ENCODE measurements at regions not wholly inside any gene's neighbourhood (a gene's known extent, or its start where the extent isn't known, plus 50 kb on each side); places are given as distances from the start of the nearest gene placed in this dataset.

- H3K27me3 ChIP-seq = no peaks in the 10 kb centered on the region
- H3K4me3 ChIP-seq = no peak overlapping the region
- H3K9ac ChIP-seq (ENCODE audit: low read depth in 2 of 2, low read length in 2 of 2) = no peak overlapping the region
- no peak overlapping the region for H3K27ac ChIP-seq
- H3K4me1 ChIP-seq = no peaks in the 10 kb centered on the region
- H3K9me3 ChIP-seq = no peaks in the 10 kb centered on the region
- no peak for TF ChIP-seq CTCF (IDR thresholded peaks at IDR 0.05)
- DNase-seq = no peak
- H3K36me3 ChIP-seq = no peaks in the 10 kb centered on the region
- intact Hi-C loops (cut with DNase I) = no loop called here
Measured at GRCh38 chr6:144555066-144555465, 269.9 kb downstream of the UTRN start.

GRCh38 chr6:144559865-144560593, 274.9 kb downstream of the UTRN start:
- DNase-seq = no peak
- H3K4me3 ChIP-seq = no peak overlapping the region
- H3K9me3 ChIP-seq = no peaks in the 10 kb centered on the region
- no peaks in the 10 kb centered on the region for H3K4me1 ChIP-seq
- no peak for TF ChIP-seq CTCF (IDR thresholded peaks at IDR 0.05)
- no peak overlapping the region for H3K27ac ChIP-seq
- H3K27me3 ChIP-seq = no peaks in the 10 kb centered on the region
- no peaks in the 10 kb centered on the region for H3K36me3 ChIP-seq
- intact Hi-C loops (cut with DNase I) = no loop called here
- H3K9ac ChIP-seq (ENCODE audit: low read depth in 2 of 2, low read length in 2 of 2) = no peak overlapping the region

DNA sequence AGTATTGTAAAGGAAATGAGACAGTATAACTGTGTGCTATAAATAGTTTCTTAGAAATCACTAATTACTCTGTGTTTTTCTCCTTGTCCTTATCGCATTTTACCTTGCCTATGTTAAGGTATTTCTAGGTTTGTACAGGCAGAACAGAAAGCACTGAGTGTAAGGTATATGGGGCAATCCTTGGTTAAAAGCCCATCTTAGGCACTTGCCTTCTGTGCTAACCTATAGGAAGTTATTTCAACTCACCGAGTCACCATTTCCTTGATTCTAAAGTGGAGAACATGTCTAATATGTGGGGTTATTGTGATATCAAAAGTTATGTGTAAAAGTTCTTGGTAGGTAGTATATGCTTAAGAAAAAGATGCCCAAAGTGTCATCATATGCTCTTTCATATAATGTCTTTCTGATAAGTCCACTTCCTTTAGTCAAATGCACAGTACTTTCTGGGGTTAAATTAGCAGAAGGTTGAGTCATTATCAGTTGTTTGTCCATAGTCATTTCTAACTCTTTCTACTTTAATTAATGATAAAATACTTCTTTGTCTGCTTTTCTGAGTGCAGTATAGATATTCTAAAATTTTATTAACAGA, 276.4 kb downstream of the UTRN start:
- no peak overlapping the region for H3K9ac ChIP-seq (ENCODE audit: low read depth in 2 of 2, low read length in 2 of 2)
- intact Hi-C loops (cut with DNase I) = no loop called here
- no peak for DNase-seq

GRCh38 chr6:144564202-144564601, 279.1 kb downstream of the UTRN start:
- Histone ChIP-seq H3K4me3 (no peak overlapping the region), H3K4me1 (no peaks in the 10 kb centered on the region), H3K9me3 (no peaks in the 10 kb centered on the region), H3K27me3 (no peaks in the 10 kb centered on the region), H3K9ac (ENCODE audit: low read depth in 2 of 2, low read length in 2 of 2) (no peak overlapping the region), H3K27ac (no peak overlapping the region), H3K36me3 (no peaks in the 10 kb centered on the region)
- intact Hi-C loops (cut with DNase I) = no loop called here
- DNase-seq = no peak
- no peak for TF ChIP-seq CTCF (IDR thresholded peaks at IDR 0.05)

More for the DNA sequence above, 276.4 kb downstream of the UTRN start:
- Histone ChIP-seq H3K36me3 (no peaks in the 10 kb centered on the region), H3K9me3 (no peaks in the 10 kb centered on the region), H3K4me3 (no peak overlapping the region), H3K27ac (no peak overlapping the region), H3K27me3 (no peaks in the 10 kb centered on the region), H3K4me1 (no peaks in the 10 kb centered on the region)
- no peak for TF ChIP-seq CTCF (IDR thresholded peaks at IDR 0.05)

DNA sequence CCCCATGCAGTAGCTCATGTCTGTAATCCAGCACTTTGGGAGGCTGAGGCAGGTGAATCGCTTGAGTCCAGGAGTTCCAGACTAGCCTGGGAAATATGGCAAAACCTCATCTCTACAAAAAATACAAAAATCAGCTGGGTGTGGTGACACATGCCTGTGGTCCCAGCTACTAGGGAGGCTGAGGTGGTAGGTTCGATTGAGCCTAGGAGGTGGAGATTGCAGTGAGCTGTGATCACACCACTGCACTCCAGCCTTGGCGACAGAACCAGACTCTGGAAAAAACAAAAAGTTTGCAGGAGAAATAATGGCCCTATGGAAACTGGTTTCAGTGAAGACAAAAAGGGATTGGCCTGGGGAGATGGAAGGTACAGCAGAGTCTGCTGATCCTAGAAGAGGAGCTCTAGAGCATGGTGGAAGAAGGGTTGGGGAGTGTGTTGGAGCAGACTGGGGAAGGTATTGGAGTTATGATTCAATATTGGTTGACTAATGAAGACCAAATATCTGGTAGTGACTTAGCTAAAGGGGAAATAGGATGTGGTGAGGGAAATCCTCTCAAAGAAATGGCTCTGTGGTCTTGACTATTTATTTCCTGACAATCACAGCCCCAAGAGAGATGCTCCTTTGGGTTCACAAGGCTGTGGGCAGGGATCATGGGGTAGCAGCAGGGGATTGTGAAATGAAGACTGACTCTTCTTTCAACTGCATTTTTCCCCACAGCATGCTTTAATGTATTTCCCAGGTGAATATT, 281.9 kb downstream of the UTRN start:
- Histone ChIP-seq H3K4me1 (no peaks in the 10 kb centered on the region), H3K9me3 (no peaks in the 10 kb centered on the region), H3K36me3 (no peaks in the 10 kb centered on the region), H3K9ac (ENCODE audit: low read depth in 2 of 2, low read length in 2 of 2) (no peak overlapping the region), H3K27me3 (no peaks in the 10 kb centered on the region), H3K27ac (no peak overlapping the region), H3K4me3 (no peak overlapping the region)
- no peak for DNase-seq
- intact Hi-C loops (cut with DNase I) = no loop called here
- TF ChIP-seq CTCF (IDR thresholded peaks at IDR 0.05) = no peak
